H1 (cell line): ENCODE measurements at regions not wholly inside any gene's neighbourhood (a gene's known extent, or its start where the extent isn't known, plus 50 kb on each side); places are given as distances from the start of the nearest gene placed in this dataset.

Experiments
- CTCF ChIA-PET: fragments of 300-600 bp; sonication (Branson Sonifier 250); formaldehyde crosslinking; loops from one replicate; lab custom pipeline; 2021; ENCODE audit not compliant: partially characterized antibody; lab: Charles Lee
- POLR2A ChIA-PET: fragments of 300-600 bp; sonication (Branson Sonifier 250); formaldehyde crosslinking; loops from one replicate; lab custom pipeline; 2021; ENCODE audit warnings: inconsistent platforms; ENCODE audit not compliant: partially characterized antibody; lab: Charles Lee
- DNase-seq, 2 experiments: peaks; one replicate each; pipeline versions ENCODE4 v3.0.0 to v3.0.0-alpha.2; 2010 to 2022; ENCODE audit warnings: low spot score in 2 of 2, low read depth in 1 of 2, mixed read lengths in 1 of 2
- FAIRE-seq: peaks from 2 replicates; lab custom pipeline; 2011; peaks lifted over from hg19 to GRCh38; lab: Jason Lieb, UNC
- H2AFZ ChIP-seq: 2 replicates; pipeline ENCODE4 v1.8.1; 2012; ENCODE audit warnings: low read length, inconsistent platforms
- H2AK5ac ChIP-seq: 2 replicates; pipeline ENCODE4 v1.6.1; 2013; ENCODE audit warnings: low read depth, low read length
- H2BK120ac ChIP-seq: replicated peaks from 2 replicates; pipeline ENCODE3; 2013; ENCODE audit warnings: low read depth, low read length, inconsistent platforms
- H2BK12ac ChIP-seq: 2 replicates; pipeline ENCODE4 v1.6.1; 2013; ENCODE audit warnings: low read depth, low read length
- H2BK15ac ChIP-seq: 2 replicates; pipeline ENCODE4 v1.6.1; 2013; ENCODE audit warnings: low read length
- H2BK20ac ChIP-seq: 2 replicates; pipeline ENCODE4 v1.6.1; 2013; ENCODE audit warnings: low read length
- H2BK5ac ChIP-seq: 2 replicates; pipeline ENCODE4 v1.6.1; 2013; ENCODE audit warnings: low read depth, low read length
- H3K14ac ChIP-seq: 2 replicates; pipeline ENCODE4 v1.6.1; 2013; ENCODE audit warnings: inconsistent platforms; ENCODE audit not compliant: insufficient read length
- H3K18ac ChIP-seq: 2 replicates; pipeline ENCODE4 v1.6.1; 2013; ENCODE audit warnings: low read length; ENCODE audit errors: extremely low read depth
- H3K23ac ChIP-seq: 2 replicates; pipeline ENCODE4 v1.6.1; 2013; ENCODE audit warnings: inconsistent platforms; ENCODE audit not compliant: insufficient read length
- H3K23me2 ChIP-seq: 2 replicates; pipeline ENCODE4 v1.6.1; 2013; ENCODE audit warnings: low read depth, low read length
- H3K27ac ChIP-seq: 2 replicates; pipeline ENCODE4 v1.6.1; 2011; ENCODE audit warnings: low read depth, low read length, inconsistent platforms
- H3K27me3 ChIP-seq, 4 experiments: replicated peaks in 1 of 4; 1 replicate in 1 of 4; 2 replicates in 3 of 4; pipeline versions ENCODE4 v1.6.1 to v1.8.1; 2011 to 2013; ENCODE audit warnings: low read length in 3 of 4, mild to moderate bottlenecking in 3 of 4, inconsistent platforms in 2 of 4, mixed read lengths in 2 of 4, moderate library complexity in 1 of 4; ENCODE audit not compliant: control insufficient read depth in 3 of 4, insufficient read depth in 3 of 4; ENCODE audit errors: extremely low read depth in 1 of 4
- H3K36me3 ChIP-seq, 4 experiments: 2 replicates each; pipeline versions ENCODE4 v1.6.1 to v1.8.1; 2011 to 2013; ENCODE audit warnings: mild to moderate bottlenecking in 4 of 4, low read length in 3 of 4, moderate library complexity in 2 of 4, control low read depth in 1 of 4, inconsistent platforms in 1 of 4; ENCODE audit not compliant: insufficient read depth in 4 of 4, control insufficient read depth in 2 of 4
- H3K4ac ChIP-seq: replicated peaks from 2 replicates; pipeline ENCODE3; 2013; ENCODE audit warnings: low read length, low read depth, mixed read lengths, inconsistent platforms; ENCODE audit not compliant: insufficient read length
- H3K4me1 ChIP-seq, 4 experiments: replicated peaks in 1 of 4; 1 replicate in 1 of 4; 2 replicates in 3 of 4; pipeline versions ENCODE4 v1.6.1 to v1.8.1; 2011 to 2013; ENCODE audit warnings: low read length in 3 of 4, inconsistent platforms in 2 of 4, mixed read lengths in 1 of 4; ENCODE audit not compliant: insufficient read depth in 4 of 4, control insufficient read depth in 3 of 4
- H3K4me2 ChIP-seq, 2 experiments: 2 replicates each; pipeline versions ENCODE4 v1.6.1 to v1.8.1; 2011 to 2013; ENCODE audit warnings: low read depth in 2 of 2, low read length in 2 of 2, control low read depth in 1 of 2, inconsistent platforms in 1 of 2, mild to moderate bottlenecking in 1 of 2; ENCODE audit not compliant: insufficient read depth in 1 of 2
- H3K4me3 ChIP-seq, 4 experiments: fragments of 200-600, 300-600 bp in 1 of 4; sonication (generic), shearing (Covaris generic), sonication (Bioruptor Twin) in 1 of 4; 2 replicates each; pipeline versions ENCODE4 v1.5.1 to v1.8.1; 2011 to 2016; ENCODE audit warnings: low read length in 4 of 4, low read depth in 3 of 4, control low read depth in 2 of 4, inconsistent platforms in 2 of 4, mild to moderate bottlenecking in 2 of 4, mixed read lengths in 1 of 4, moderate library complexity in 1 of 4; ENCODE audit not compliant: insufficient read depth in 2 of 4; ENCODE audit errors: extremely low read depth in 1 of 4
- H3K56ac ChIP-seq: replicated peaks from 2 replicates; pipeline ENCODE3; 2013; ENCODE audit warnings: low read depth, mild to moderate bottlenecking, mixed read lengths, low read length, inconsistent platforms; ENCODE audit not compliant: insufficient read length
- H3K79me1 ChIP-seq: 2 replicates; pipeline ENCODE4 v1.6.1; 2013; ENCODE audit warnings: low read depth, low read length, control low read depth
- H3K79me2 ChIP-seq, 2 experiments: 2 replicates each; pipeline versions ENCODE4 v1.6.1 to v1.8.1; 2012 to 2013; ENCODE audit warnings: low read length in 2 of 2, mild to moderate bottlenecking in 2 of 2, inconsistent platforms in 1 of 2; ENCODE audit not compliant: insufficient read depth in 2 of 2, control insufficient read depth in 1 of 2
- H3K9ac ChIP-seq, 4 experiments: replicated peaks in 1 of 4; 1 replicate in 1 of 4; 2 replicates in 3 of 4; pipeline versions ENCODE4 v1.6.1 to v1.8.1; 2011 to 2013; ENCODE audit warnings: low read depth in 3 of 4, low read length in 3 of 4, control low read depth in 2 of 4, mild to moderate bottlenecking in 2 of 4, moderate library complexity in 2 of 4, inconsistent platforms in 1 of 4; ENCODE audit errors: extremely low read depth in 1 of 4
- H3K9me3 ChIP-seq, 2 experiments: 2 replicates each; pipeline versions ENCODE4 v1.6.1 to v1.8.1; 2012 to 2013; ENCODE audit warnings: mild to moderate bottlenecking in 2 of 2, moderate library complexity in 2 of 2, control low read depth in 1 of 2, inconsistent platforms in 1 of 2, low read depth in 1 of 2, low read length in 1 of 2, mixed read lengths in 1 of 2; ENCODE audit not compliant: insufficient read depth in 2 of 2
- H4K20me1 ChIP-seq, 2 experiments: replicated peaks in 1 of 2; 2 replicates each; pipeline versions ENCODE3 to v1.8.1; 2011 to 2013; ENCODE audit warnings: inconsistent platforms in 2 of 2, low read length in 2 of 2, mild to moderate bottlenecking in 1 of 2; ENCODE audit not compliant: insufficient read depth in 2 of 2, control insufficient read depth in 1 of 2
- H4K5ac ChIP-seq: 2 replicates; pipeline ENCODE4 v1.6.1; 2013; ENCODE audit warnings: low read length, low read depth, mixed read lengths, inconsistent platforms; ENCODE audit not compliant: insufficient read length
- H4K8ac ChIP-seq: 2 replicates; pipeline ENCODE4 v1.8.0; 2013; ENCODE audit warnings: mild to moderate bottlenecking, moderate library complexity, low read length, inconsistent platforms; ENCODE audit not compliant: insufficient read depth; ENCODE audit errors: extremely low read depth
- H4K91ac ChIP-seq: replicated peaks from 2 replicates; pipeline ENCODE3; 2013; ENCODE audit warnings: low read length, mixed read lengths, inconsistent platforms; ENCODE audit not compliant: insufficient read length
- CHD1 ChIP-seq: IDR thresholded peaks from 2 replicates; pipeline ENCODE4 v1.6.1; 2012; ENCODE audit warnings: low read depth, low read length, improper control_type of control experiment
- CHD2 ChIP-seq: IDR thresholded peaks from 2 replicates; pipeline ENCODE4 v1.6.1; 2012; ENCODE audit warnings: low read length, improper control_type of control experiment
- CREB1 ChIP-seq: IDR thresholded peaks from 2 replicates; pipeline ENCODE4 v1.6.1; 2012; ENCODE audit warnings: inconsistent platforms
- CTBP2 ChIP-seq: IDR thresholded peaks from 2 replicates; pipeline ENCODE4 v1.7.0; 2011; ENCODE audit warnings: borderline replicate concordance, mild to moderate bottlenecking, moderate library complexity, mixed read lengths, low read length; ENCODE audit not compliant: insufficient read depth, insufficient read length
- MAX ChIP-seq: IDR thresholded peaks from 2 replicates; pipeline ENCODE4 v1.6.1; 2012; ENCODE audit warnings: inconsistent platforms
- NANOG ChIP-seq: IDR thresholded peaks from 2 replicates; pipeline ENCODE4 v1.6.1; 2011; ENCODE audit warnings: low read length, low read depth, mild to moderate bottlenecking, inconsistent platforms; ENCODE audit not compliant: insufficient read depth, poor library complexity, severe bottlenecking
- RAD21 ChIP-seq, 2 experiments: IDR thresholded peaks in 1 of 2; conservative IDR thresholded peaks in 1 of 2; 2 replicates each; pipeline ENCODE4 v1.6.1; 2011; ENCODE audit warnings: low read depth in 2 of 2, low read length in 2 of 2, improper control_type of control experiment in 1 of 2, inconsistent platforms in 1 of 2, mild to moderate bottlenecking in 1 of 2, moderate library complexity in 1 of 2
- RFX5 ChIP-seq: IDR thresholded peaks from 2 replicates; pipeline ENCODE4 v1.6.1; 2011; ENCODE audit warnings: low read depth, low read length, improper control_type of control experiment, borderline replicate concordance
- RXRA ChIP-seq: IDR thresholded peaks from 2 replicates; pipeline ENCODE4 v1.6.1; 2011; ENCODE audit warnings: low read depth, mild to moderate bottlenecking, low read length, moderate library complexity; ENCODE audit not compliant: insufficient read depth
- SUZ12 ChIP-seq: fragments of 200-600 bp; sonication (generic); IDR thresholded peaks from 2 replicates; pipeline ENCODE4 v1.6.1; 2012; ENCODE audit warnings: mild to moderate bottlenecking, inconsistent platforms, low read length, moderate library complexity, mixed read lengths
- TAF7 ChIP-seq: optimal IDR thresholded peaks from 2 replicates; pipeline ENCODE3; 2011; ENCODE audit warnings: low read depth, mild to moderate bottlenecking, inconsistent platforms, low read length, moderate library complexity, borderline replicate concordance
- USF2 ChIP-seq: IDR thresholded peaks from 2 replicates; pipeline ENCODE4 v1.6.1; 2011; ENCODE audit warnings: low read length, improper control_type of control experiment
- WGBS, 2 experiments: shearing (Covaris generic) in 1 of 2; methylation state at CpG; one replicate each; pipeline versions ENCODE4 v1.1.6 to v1.1.7; 2013 to 2015; ENCODE audit warnings: low lambda C conversion rate in 2 of 2, mixed read lengths in 2 of 2, inconsistent platforms in 1 of 2, low coverage in 1 of 2, missing lambda C conversion rate in 1 of 2; ENCODE audit not compliant: insufficient replicate concordance in 2 of 2, insufficient coverage in 1 of 2, insufficient read length in 1 of 2; ENCODE audit errors: extremely low coverage in 1 of 2, missing lambda C conversion rate in 1 of 2; 5-methylcytosine and 5-hydroxymethylcytosine counted together

- no peaks in the 10 kb centered on the region for H4K20me1 ChIP-seq
- no peaks in the 10 kb centered on the region for H3K79me2 ChIP-seq
- DNase-seq (no peak), FAIRE-seq (no peak)
- no peak overlapping the region for H3K4me2 ChIP-seq
- no peak overlapping the region for H2BK12ac ChIP-seq
- POLR2A ChIA-PET = no interaction called here
- H3K36me3 ChIP-seq = no peaks in the 10 kb centered on the region
- H3K4me3 ChIP-seq = no peak overlapping the region
- H4K91ac ChIP-seq = no peak overlapping the region
- no peak overlapping the region for H3K18ac ChIP-seq
- H4K5ac ChIP-seq = no peak overlapping the region
- no peak overlapping the region for H3K56ac ChIP-seq
- H3K27me3 ChIP-seq = peaks cover 0 to 1% (median 0%) of the 10 kb centered on the region in 4 experiments; a peak in 1 of 7 replicates
- no peak overlapping the region for H3K9ac ChIP-seq
- H3K9me3 ChIP-seq = no peaks in the 10 kb centered on the region
- H3K23ac ChIP-seq = no peak overlapping the region
- WGBS, 2 experiments = 62% methylated on average over 4 of the region's 4 CpGs; no CpG with 5 or more reads in 1 of the 2 experiments
- no peak overlapping the region for H2BK20ac ChIP-seq
- no peak overlapping the region for H3K4ac ChIP-seq
- H3K4me1 ChIP-seq = no peaks in the 10 kb centered on the region
- H2BK15ac ChIP-seq = no peak overlapping the region
- H2AFZ ChIP-seq = no peak overlapping the region
- H2AK5ac ChIP-seq = no peak overlapping the region
- no peak overlapping the region for H4K8ac ChIP-seq
- H3K79me1 ChIP-seq = no peaks in the 10 kb centered on the region
- no peak overlapping the region for H3K27ac ChIP-seq
- no peak overlapping the region for H3K14ac ChIP-seq
- CTCF ChIA-PET = no interaction called here
- no peak overlapping the region for H2BK120ac ChIP-seq
- no peaks in the 10 kb centered on the region for H3K23me2 ChIP-seq
- H2BK5ac ChIP-seq = no peak overlapping the region
- TF ChIP-seq SUZ12 (no peak), CHD1 (no peak), RXRA (no peak), RFX5 (no peak), CHD2 (no peak), USF2 (no peak), MAX (no peak), CREB1 (no peak), CTBP2 (no peak), TAF7 (no peak), RAD21 (IDR thresholded peaks at IDR 0.05 in 1 of 2, conservative IDR thresholded peaks at IDR 0.05 in 1 of 2; ENCODE audit: low read depth in 2 of 2, low read length in 2 of 2) (no peak), NANOG (no peak)
Measured at GRCh38 chr5:126208691-126209090, 214.5 kb upstream of the GRAMD2B start.
